ENCODE measurements at regions not wholly inside any gene's neighbourhood (a gene's known extent, or its start where the extent isn't known, plus 50 kb on each side); places are given as distances from the start of the nearest gene placed in this dataset.

- Histone ChIP-seq H3K9me3 (ENCODE audit: control insufficient read depth, low read depth, low read length) (no peaks in the 10 kb centered on the region), H4K8ac (replicated peaks; ENCODE audit: insufficient read length, low read depth, low read length) (no peak overlapping the region), H2BK15ac (ENCODE audit: low read depth, low read length) (no peak overlapping the region), H3K14ac (ENCODE audit: insufficient read depth, low read length) (no peak overlapping the region), H2BK20ac (ENCODE audit: low read depth, low read length, poor library complexity, severe bottlenecking) (no peak overlapping the region), H4K20me1 (ENCODE audit: control insufficient read depth, insufficient read depth, insufficient read length) (no peaks in the 10 kb centered on the region), H2AK5ac (ENCODE audit: insufficient read length, low read length) (no peak overlapping the region), H3K23me2 (ENCODE audit: insufficient read length, low read depth, low read length, poor library complexity, severe bottlenecking) (no peaks in the 10 kb centered on the region), H3K27ac (ENCODE audit: insufficient read length, low read depth, low read length) (no peak overlapping the region), H2BK120ac (ENCODE audit: low read depth, low read length, poor library complexity, severe bottlenecking) (no peak overlapping the region), H3K4ac (ENCODE audit: low read depth, low read length) (no peak overlapping the region), H4K91ac (ENCODE audit: insufficient read length, low read depth, low read length) (no peak overlapping the region), H3K79me2 (ENCODE audit: insufficient read depth, low read length) (no peaks in the 10 kb centered on the region), H3K79me1 (ENCODE audit: insufficient read depth, low read depth, low read length, poor library complexity, severe bottlenecking) (no peaks in the 10 kb centered on the region), H3K56ac (ENCODE audit: insufficient read length, low read depth, low read length) (no peak overlapping the region), H2AFZ (ENCODE audit: low read length) (no peak overlapping the region), H3K27me3 (ENCODE audit: insufficient read depth, low read length) (no peaks in the 10 kb centered on the region), H3K18ac (ENCODE audit: insufficient read length, low read depth, low read length) (no peak overlapping the region), H3K4me2 (ENCODE audit: insufficient read depth, insufficient read length, low read length) (no peak overlapping the region), H3T11ph (ENCODE audit: low read length) (no peak overlapping the region), H3K4me1 (ENCODE audit: insufficient read depth, low read length) (no peaks in the 10 kb centered on the region), H3K23ac (ENCODE audit: insufficient read length, low read depth, low read length) (no peak overlapping the region), H4K5ac (ENCODE audit: insufficient read length, low read depth, low read length) (no peak overlapping the region), H3K9ac (ENCODE audit: extremely low read depth, insufficient read length, low read length) (no peak overlapping the region), H2BK12ac (ENCODE audit: insufficient read length, low read depth, low read length) (no peak overlapping the region), H2BK5ac (ENCODE audit: insufficient read length, low read length) (no peak overlapping the region)
- Mint-ChIP-seq H3K4me1 (no peaks in the 10 kb centered on the region), H3K27ac (no peak overlapping the region), H3K36me3 (ENCODE audit: insufficient read depth in 1 of 3, low read depth in 3 of 3) (peaks cover 3 to 10% (median 6%) of the 10 kb centered on the region in 3 experiments; a peak in 6 of 7 replicates), H3K9me3 (peaks cover 11 to 19% of the 10 kb centered on the region in 2 experiments), H3K27me3 (ENCODE audit: low read depth) (no peaks in the 10 kb centered on the region), H3K4me3 (no peak overlapping the region)
- TF ChIP-seq, protein P1, sequence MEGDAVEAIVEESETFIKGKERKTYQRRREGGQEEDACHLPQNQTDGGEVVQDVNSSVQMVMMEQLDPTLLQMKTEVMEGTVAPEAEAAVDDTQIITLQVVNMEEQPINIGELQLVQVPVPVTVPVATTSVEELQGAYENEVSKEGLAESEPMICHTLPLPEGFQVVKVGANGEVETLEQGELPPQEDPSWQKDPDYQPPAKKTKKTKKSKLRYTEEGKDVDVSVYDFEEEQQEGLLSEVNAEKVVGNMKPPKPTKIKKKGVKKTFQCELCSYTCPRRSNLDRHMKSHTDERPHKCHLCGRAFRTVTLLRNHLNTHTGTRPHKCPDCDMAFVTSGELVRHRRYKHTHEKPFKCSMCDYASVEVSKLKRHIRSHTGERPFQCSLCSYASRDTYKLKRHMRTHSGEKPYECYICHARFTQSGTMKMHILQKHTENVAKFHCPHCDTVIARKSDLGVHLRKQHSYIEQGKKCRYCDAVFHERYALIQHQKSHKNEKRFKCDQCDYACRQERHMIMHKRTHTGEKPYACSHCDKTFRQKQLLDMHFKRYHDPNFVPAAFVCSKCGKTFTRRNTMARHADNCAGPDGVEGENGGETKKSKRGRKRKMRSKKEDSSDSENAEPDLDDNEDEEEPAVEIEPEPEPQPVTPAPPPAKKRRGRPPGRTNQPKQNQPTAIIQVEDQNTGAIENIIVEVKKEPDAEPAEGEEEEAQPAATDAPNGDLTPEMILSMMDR (conservative IDR thresholded peaks at IDR 0.05) = 0 out of 3 replicates have a peak, but pooled peaks have one; percentile 15
- DNase-seq = no peak
- WGBS (ENCODE audit: extremely low coverage, insufficient read length, low lambda C conversion rate) = no CpG with 5 or more reads among the region's 8 CpGs
Observed at GRCh38 chr10:4234661-4235060, 449.7 kb upstream of the KLF6 start.
